GM21825 (cell line): ENCODE measurements at regions not wholly inside any gene's neighbourhood (a gene's known extent, or its start where the extent isn't known, plus 50 kb on each side); places are given as distances from the start of the nearest gene placed in this dataset.

ENCODE experiments used
- ATAC-seq: cut with Tn5 transposase; IDR thresholded peaks from one replicate; pipeline ENCODE4 v1.9.1; 2021; ENCODE audit warnings: mild to moderate bottlenecking, moderate library complexity; ENCODE audit not compliant: unreplicated experiment

DNA sequence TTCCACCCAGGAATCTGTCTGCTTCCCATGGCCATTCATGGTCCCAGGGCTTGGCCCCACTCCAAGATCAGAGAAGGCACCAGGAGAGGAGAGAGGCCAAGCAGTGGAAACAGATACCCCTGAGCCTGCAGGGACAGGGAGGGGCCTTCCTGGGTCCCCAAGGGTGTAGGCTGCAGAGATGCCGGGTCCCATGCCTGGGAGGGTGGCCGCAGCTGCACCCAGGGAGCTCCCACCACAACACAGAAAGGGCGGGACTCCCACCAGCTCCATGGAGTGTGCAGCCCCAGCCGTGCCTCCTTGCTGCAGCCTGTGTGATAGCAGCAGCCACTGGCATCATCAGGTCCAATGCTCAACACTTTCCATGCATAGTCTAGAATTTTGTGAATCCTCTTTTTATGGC, 331.5 kb downstream of the UACA start:
- ATAC-seq, result no peak

DNA sequence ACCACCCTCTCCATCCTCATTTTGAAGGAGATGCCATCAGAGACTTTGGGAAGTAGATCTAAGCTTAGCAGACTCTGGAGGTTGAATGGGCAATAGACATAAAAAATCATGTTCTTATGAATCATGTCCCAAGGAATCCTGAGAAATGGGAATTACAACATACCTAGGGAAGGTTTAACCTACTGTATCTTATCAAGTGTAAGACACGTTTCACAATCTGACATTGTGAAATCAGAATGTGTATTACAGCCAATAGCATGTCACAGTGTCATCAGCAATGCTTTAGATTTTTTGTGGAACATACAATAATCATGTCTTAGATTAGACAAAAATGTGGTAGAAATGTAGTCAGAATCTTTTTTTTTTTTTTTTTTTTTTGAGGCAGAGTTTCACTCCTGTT, 332.4 kb upstream of the TLE3 start:
- no peak for ATAC-seq

DNA sequence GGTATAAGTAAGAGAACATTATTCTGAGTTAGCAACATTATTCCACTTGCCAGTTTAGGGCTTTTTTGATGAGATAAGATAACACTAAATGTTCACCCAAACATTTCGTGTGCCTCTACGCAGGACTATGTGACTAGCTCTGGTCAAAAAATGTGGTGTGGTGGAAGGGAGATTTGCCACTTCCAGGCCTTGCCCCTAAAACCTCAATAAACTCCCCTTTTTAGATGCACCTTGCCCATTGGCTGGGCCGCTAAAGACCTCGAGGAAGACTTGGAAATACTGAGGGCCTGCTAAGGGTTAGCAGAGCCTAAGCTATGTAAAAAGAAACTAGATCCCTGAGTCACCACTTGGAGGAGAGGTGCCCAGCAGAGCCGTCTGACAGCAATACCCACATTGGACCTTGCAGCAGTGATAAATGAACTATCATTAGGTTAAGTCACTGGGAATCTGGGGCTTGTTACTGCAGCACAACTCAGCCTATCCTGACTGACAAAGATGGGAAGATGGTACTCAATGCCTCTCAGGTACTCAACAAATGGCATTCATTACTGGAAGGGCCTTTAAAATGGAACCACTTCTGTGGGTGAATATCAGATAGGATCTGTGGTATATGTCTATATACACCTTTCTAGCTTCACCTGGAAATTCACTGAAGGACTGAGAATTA, 331.5 kb upstream of the TLE3 start:
- no peak for ATAC-seq

DNA sequence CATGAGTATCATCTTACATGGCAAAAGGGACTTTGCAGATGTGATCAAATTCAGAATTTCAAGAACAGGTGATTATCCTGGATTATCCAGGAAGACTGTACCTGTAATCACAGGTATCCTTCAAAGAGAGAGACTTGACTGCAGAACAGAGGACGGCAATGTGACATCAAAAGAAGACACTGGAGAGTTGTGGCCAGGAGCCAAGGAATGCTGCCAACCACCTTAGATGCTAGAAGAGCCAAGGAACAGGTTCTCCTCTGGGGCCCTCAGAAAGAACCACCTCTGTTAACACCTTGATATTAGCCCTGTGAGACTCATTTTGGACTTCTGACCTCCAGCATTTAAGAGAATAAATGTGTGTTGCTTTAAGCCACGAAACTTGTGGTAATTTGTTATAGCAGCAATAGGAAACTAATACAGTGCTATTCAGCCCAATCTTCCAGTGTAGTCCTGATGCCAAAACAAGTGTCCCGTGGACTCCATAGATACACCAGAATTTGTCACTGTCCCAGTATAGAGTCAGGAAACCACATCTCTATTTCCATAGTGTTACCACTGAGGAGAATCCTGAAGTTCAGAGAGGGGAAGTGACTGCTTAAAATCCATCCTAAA, 330.6 kb upstream of the TLE3 start:
- no peak for ATAC-seq

DNA sequence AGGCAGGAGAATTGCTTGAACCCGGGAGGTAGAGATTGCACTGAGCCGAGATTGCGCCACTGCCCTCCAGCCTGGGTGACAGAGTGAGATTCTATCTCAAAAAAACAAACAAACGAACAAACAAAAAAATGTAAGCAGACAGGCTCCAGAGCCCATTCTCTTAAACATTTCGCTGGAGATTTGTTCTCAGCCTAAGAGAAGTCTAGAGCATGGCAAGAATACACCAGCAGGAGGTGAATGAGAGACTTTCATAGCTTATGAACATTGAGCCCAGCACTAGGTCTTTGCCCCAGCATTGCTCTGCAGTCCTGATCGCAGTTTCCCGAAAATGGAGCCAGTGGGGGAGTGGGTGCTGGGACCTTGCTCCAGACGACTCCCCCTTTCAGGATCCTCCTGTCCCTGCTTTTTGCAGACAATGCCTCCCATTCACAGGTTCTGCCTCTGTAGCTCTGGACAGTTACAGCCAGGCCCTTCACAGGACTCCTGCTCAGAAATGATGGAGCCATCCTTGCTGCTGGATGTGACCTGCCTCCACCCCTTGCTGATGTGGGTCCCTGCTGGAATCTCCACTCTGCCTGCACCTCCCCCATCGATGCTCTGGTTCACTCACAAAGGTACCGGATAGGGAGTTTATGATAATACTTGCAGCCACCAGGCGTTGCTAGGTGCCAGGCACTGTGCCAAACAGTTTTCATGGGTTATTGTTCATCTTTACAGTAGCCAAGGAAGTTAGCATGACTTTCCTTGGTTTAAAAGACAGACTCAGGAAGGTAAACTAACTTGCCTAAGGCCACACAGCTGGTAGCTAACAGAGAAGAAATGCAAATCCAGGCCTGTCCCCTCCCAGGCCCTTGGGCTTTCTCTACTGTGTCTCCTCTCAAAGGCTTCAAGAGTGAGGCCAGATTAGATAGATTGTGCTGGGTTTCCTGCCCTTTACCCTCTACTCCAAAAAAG, 329.7 kb upstream of the TLE3 start:
- ATAC-seq, result no peak

DNA sequence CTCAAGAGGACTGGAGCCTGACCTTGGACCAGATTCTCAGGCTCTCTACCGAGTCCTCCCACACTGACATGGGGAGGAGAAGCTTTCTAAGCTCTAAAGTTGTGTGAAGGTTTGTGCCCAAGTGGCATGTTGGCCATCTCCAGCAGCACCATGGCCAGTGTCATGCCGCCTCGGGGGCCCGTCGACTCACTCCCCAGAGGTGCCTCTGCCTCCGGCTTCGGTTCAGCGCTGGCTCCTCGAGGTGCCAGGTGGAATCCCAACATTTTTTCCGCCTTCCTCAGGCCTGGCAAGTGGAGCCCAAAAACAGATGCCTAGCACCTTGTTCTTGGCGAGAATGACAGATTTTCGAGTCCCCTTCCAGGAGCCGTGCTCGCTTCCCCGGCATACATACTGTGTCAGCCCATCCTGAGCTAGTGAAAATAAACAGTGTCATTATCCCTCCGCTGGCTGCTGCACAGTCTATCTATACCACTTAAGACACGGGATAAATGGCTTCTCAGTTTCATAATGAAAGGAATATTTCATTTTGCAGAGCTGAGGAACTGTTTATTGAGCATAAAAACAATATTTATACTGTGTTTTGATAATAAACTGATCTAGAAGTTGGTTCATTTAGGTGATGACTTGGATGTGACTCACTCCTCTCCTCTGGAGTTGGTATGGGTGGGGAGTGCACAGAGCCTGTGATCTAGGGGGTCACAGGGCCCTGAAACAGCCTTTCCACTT, 328.5 kb upstream of the TLE3 start:
- ATAC-seq, result no peak

DNA sequence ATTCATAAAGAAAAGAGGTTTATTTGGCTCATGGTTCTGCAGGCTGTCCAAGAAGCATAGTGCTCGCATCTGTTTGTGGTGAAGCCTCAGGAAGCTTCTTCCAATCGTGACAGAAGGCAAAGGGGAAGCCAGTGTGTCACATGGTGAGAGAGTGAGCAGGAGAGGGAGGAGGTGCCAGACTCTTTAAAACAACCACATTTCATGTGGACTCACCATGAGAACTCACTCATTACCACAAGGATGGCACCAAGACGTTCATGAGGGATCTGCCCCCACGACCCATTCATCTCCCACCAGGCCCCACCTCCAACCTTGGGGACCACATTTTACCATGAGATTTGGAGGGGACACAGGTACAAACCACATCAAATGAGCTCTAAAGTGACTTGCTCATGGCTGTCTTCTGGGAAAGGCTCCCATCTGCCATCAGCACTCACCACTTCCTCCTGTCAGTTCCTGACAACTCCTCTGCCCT, 327.3 kb upstream of the TLE3 start:
- no peak for ATAC-seq

DNA sequence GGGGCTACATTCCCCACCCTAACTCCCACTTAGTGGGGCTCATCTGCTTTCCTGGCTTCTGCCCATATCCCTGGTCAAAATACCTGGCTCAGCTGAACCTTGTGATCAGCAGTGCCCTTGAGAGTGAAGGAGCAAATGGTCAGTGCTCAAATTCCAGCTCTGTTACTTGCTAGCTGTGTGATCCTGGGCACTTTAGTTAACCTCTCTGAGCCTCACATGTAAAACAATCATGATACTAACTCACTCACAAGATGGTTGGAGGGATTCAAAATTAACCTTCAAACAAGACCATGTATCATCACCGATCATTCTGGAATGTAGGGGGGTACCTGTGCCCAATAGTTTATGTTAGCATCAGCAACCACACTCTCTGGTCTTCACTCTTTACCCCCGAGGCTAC, 325.6 kb upstream of the TLE3 start:
- ATAC-seq, result no peak

DNA sequence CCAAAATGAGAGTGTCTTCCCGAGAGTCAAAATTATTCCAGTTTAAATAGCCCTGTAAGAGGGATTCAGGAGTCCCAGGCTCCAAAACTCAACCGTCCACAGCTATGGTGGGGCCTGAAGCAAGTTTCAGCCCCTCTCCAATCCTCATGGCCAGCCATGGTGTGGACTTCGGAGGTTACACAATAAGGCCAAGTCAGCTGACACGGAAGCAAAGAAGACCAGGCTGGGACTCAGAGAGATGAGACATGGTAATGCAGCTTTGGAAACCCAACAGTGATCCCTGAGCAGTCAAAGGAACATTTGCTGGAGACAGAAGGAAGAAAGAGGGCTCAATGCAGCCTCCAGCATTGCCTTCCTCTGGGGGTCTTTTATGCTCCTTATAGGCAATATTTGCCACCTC, 324.6 kb upstream of the TLE3 start:
- no peak for ATAC-seq

DNA sequence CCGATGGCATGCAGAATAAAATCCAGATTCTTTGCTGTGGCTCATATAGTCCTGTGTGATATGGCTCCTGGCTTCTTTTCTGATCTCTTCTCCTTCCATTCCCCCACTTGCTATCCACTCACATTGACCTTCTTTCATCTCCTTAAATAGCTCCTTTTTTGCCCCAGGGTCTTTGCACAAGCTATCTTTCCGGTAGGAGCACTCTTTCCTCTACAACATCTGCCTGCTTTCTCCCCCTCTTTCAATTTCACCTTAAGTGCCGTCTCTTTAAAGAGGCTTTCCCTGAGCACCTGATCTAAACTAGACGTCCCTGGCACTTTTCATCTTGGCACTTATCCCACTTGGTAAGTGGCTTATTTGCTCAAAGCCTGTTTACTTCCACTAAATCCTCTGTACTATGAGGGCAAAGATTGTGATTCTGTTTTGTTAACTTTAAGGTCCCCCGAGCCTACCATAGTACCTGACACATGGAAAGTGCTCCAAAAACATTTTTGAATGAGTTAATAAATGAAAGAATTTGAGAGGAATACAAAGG, 323.3 kb upstream of the TLE3 start:
- no peak for ATAC-seq

DNA sequence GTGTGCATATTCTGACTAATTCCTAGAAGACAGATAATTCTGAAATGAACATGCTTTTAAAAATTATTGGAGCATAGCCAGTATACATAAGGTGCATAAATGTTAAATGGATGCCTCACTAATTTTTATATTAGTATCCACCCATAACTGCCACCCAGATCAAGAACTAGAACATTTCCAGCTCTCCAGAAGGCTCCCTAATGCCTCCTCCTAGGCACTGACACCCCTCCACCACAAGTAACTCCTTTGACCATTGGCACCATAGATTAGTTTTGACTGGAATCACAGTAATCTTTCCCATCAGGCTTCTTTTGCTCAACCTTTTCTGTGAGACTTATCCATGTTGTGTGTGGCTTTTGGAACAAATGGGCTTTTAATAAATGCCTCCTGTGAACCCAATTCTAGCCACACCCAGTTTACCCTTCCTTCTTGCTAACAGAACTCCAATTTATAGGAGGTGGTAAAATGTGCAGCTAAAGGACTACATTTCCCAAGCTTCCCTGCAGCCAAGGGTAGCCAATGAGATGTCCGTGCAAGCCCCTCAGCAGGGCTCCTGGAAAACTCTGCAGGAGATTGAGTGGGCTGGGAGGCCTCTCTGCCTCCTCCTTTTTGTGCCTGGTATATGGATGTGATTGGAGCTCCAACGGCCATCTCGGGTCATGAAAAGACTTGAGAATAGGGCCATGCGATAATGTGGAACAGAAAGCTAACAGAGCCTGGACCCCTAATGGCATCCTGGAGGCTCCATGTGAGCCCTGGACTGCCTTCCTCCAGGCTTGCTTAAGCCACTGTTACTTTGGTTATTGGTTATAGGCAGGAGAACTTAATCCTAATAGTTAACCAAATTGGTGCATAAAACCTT, 322.6 kb upstream of the TLE3 start:
- ATAC-seq, result no peak

DNA sequence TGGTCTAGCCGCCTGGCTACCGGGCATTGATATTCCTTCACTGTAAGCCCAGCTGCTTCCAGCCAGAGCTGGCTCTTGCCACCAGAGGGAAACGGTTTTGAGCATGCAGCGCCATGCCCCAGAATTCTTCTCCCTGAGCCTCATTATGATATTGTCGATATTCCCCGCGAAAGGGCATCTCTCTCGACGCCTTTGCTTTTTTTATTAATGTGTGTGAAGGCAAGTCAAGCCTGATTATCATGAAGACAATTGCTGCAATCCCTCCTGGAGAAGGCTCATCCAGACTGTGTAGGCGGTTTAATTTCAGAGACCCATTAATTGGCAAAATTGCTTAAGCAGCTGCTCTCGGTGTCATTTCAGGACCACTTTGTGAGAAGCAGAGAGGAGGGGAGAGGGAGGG, 321.2 kb upstream of the TLE3 start:
- ATAC-seq, result no peak

DNA sequence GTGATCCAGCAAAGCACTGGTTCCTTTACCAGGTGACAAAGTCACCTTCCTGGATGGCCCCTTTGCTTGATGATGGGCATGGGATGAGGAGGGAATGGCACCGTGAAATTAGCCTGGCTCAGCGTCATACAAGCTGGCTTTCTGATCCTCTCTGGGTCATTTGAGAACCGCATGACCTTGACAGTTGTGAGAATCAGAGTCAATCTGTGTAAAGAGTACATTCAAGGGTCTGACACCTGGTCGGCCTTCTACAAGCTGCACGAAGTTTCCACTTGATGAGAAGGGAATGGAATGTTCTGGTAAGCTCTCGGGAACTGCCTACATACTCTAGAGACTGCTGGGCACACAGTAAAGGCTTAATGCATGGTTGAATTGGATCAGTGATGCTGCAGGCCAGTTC, 319.8 kb upstream of the TLE3 start:
- ATAC-seq, result no peak

DNA sequence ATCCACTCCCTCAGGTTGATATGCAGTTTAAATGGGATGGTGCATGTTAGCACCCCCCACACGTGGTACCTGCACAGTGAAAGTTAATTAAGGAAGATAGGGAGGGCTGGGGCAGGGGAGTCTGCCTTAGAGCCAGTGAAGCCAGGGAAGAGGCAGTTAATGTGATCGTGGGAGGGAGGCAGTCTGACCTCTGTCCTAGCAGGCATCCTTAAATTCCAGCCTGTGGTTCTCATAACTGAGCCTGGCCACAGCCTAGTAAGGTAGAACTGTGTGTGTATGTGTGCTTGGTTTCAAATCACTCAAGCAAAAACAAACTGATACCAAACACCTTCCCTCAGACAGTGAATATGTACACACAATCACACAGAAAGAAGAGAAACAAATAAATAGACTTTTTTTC, 319.1 kb upstream of the TLE3 start:
- no peak for ATAC-seq

DNA sequence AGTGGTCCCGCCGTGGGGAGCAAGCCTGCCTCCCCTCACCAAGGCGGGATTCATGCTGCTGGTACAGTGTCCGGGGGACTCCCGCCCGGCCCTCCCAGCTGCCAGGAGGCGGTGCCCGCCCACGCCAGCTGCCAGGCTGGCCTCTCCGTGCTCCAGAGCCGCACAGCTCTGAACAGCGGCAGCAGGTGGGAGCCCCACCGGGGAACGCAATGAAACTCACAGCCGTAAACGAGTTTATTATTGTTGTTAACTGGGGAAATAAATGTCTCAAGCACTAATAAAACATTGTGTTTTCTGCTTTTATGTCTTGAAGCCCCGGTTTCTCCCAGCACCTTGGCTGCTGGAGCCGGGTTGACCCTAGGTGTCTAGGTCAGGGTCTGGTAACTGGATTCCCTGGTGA, 317.7 kb upstream of the TLE3 start:
- ATAC-seq, result no peak

DNA sequence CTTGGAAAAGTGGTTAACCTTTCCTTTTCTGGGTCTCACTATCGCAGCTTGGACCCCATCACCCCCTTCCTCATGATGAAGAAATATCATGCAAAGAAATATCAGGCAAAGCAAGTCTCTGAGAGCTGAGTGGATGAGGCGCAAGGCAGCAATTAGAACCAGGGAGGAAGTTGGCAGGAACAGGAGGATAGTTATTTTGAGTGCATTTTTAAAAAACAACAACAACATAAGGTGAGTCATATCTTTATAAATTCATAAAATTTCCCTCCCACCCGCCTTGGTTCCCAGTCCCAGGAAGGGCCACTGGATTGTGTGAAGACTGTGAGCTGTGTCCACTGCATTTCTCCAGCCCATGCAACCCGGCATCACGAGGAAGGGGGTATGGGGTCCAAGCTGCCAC, 316.9 kb upstream of the TLE3 start:
- ATAC-seq, result no peak

DNA sequence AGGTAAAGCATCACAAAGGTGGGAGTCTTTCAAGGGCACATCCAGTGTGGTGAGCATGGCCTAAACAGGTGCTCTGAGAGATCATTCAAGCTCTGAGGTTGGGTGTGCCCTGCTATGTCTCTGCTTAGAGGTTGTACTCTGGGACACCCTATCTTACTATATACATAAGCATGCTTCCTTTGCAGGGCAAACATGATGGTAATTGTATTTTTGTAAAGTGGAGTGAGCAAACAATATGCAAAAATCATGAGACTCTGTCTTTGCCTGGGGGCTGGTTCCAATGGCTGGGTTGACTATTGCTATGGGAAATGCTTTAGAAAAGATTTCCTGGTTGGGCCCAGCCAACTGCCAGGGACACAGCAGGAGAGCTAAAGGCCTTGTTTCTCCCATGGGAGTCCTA, 315.1 kb upstream of the TLE3 start:
- ATAC-seq, result no peak

DNA sequence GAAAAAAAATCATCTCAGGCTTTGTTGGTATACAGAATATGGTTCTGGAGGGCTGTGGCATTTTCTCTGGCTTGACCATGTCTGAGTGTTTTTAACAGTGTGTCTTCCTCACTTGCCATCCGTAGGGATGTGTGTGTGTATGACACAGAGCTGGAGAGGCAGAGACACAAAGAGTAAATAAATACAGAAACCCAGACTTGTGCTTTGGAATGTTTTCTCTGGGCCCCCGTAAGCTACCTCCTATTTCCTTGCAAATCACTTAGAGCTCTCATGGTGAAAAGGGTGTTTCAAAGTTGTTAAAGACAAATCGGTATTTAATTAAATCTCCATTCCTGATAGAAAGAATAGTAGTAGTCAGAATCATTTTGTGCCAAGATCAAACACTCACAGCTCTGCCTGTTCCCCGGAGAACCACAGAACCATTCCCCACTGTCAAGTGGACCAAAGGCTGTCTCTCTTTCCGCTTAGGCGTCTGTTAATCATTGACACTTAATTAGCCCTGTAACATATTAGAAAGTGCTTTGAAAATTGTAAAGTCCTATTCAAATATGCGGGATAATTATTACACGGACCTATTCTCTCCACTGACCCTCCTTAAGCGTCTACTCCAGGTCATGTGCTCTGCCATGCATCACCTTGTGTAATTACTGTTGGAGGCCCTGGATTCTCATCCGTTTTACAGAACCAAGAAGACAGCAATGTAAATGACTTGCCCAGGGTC, 313.6 kb upstream of the TLE3 start:
- no peak for ATAC-seq

DNA sequence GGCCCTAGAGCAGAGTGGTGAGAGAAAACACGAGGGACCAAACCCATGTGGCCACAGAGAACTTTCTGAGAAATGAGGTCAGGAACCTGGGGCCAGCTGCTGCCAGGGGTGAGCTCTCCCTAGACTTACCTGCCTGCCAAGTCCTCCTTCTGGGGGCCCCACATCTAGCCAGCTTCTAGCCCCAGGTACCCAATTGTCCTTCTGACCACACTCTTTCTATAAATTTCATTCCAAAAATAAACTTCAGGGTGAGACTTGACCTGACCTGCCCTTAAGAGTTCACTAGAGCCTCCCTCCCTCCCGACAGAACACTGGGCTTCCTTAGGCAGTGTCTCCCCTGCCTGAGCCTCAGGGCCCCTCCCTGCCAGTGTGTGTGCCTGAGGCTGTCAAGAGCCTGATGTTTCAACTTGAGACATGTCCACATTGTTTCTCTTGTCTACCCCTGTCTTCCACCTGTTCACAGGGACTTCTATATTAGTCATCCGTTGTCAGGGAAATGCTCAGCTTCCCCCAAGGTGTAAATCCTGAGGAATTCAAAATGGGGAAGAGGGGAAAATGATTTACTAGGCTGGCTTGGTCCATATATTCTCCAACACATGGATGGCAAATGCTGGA, 312.8 kb upstream of the TLE3 start:
- no peak for ATAC-seq
